HEK293 (cell line): ENCODE measurements at regions not wholly inside any gene's neighbourhood (a gene's known extent, or its start where the extent isn't known, plus 50 kb on each side); places are given as distances from the start of the nearest gene placed in this dataset.

Experiments
- CTCF ChIA-PET: fragments of 350-600 bp; formaldehyde crosslinking; extraction: SDS; loops from one replicate; lab custom pipeline; 2021; ENCODE audit warnings: antibody characterized with exemption; lab: Yijun Ruan, JAX
- POLR2A ChIA-PET: fragments of 300-600 bp; formaldehyde crosslinking; extraction: SDS; loops from one replicate; lab custom pipeline; 2020; ENCODE audit warnings: antibody characterized with exemption, inconsistent platforms; lab: Yijun Ruan, JAX
- H3K27ac ChIP-seq: fragments of 200-500 bp; sonication (Bioruptor generic); 2 replicates; pipeline ENCODE4 v1.5.1; 2014; ENCODE audit warnings: low read depth, low read length, control low read depth, inconsistent platforms; ENCODE audit errors: extremely low read depth
- H3K36me3 ChIP-seq, 2 experiments: fragments of 200-500 bp in 1 of 2; sonication (Bioruptor generic) in 1 of 2; 1 replicate in 1 of 2; 2 replicates in 1 of 2; pipeline ENCODE4 v1.5.1; 2014 to 2017; ENCODE audit warnings: inconsistent platforms in 2 of 2, low read length in 2 of 2; ENCODE audit not compliant: control insufficient read depth in 2 of 2, insufficient read depth in 1 of 2
- H3K4me1 ChIP-seq: fragments of 200-500 bp; sonication (Bioruptor generic); 2 replicates; pipeline ENCODE4 v1.5.1; 2014; ENCODE audit warnings: mild to moderate bottlenecking, low read length, inconsistent platforms; ENCODE audit not compliant: control insufficient read depth, insufficient read depth
- H3K4me3 ChIP-seq: 2 replicates; pipeline ENCODE4 v1.5.1; 2011; ENCODE audit warnings: low read depth, mild to moderate bottlenecking, control low read depth, low read length, moderate library complexity
- H3K9me3 ChIP-seq: fragments of 200-500 bp; sonication (Bioruptor generic); 2 replicates; pipeline ENCODE4 v1.5.1; 2014; ENCODE audit warnings: low read depth, low read length, inconsistent platforms; ENCODE audit not compliant: control insufficient read depth, insufficient read depth
- BCL11A ChIP-seq: fragments of 450-650 bp; formaldehyde crosslinking; IDR thresholded peaks from 2 replicates; pipeline ENCODE4 v1.5.1; 2016; ENCODE audit warnings: low read depth, missing biosample characterization, missing genetic modification characterization
- PBX3 ChIP-seq: sonication (generic); formaldehyde crosslinking; IDR thresholded peaks from 2 replicates; pipeline ENCODE4 v1.8.1; 2022; ENCODE audit warnings: mild to moderate bottlenecking, moderate library complexity, missing genetic modification reagents
- PRDM10 ChIP-seq: fragments of 450-650 bp; formaldehyde crosslinking; IDR thresholded peaks from 2 replicates; pipeline ENCODE4 v1.5.1; 2016; ENCODE audit warnings: missing biosample characterization, missing genetic modification characterization
- SCRT2 ChIP-seq: fragments of 450-650 bp; formaldehyde crosslinking; IDR thresholded peaks from 2 replicates; pipeline ENCODE4 v1.5.1; 2016; ENCODE audit warnings: missing biosample characterization, missing genetic modification characterization
- TCF7L2 ChIP-seq: IDR thresholded peaks from 2 replicates; pipeline ENCODE4 v1.6.1; 2011; ENCODE audit warnings: low read depth, mild to moderate bottlenecking, inconsistent platforms, low read length, moderate library complexity, borderline replicate concordance
- TRIM28 ChIP-seq: IDR thresholded peaks from 2 replicates; pipeline ENCODE4 v1.6.1; 2011; ENCODE audit warnings: low read length, control low read depth, borderline replicate concordance
- ZBTB10 ChIP-seq: fragments of 450-650 bp; formaldehyde crosslinking; IDR thresholded peaks from 2 replicates; pipeline ENCODE4 v1.5.1; 2016; ENCODE audit warnings: missing biosample characterization, missing genetic modification characterization
- ZBTB8A ChIP-seq: fragments of 450-650 bp; formaldehyde crosslinking; IDR thresholded peaks from 2 replicates; pipeline ENCODE4 v1.5.1; 2016; ENCODE audit warnings: missing biosample characterization, missing genetic modification characterization
- ZNF23 ChIP-seq: fragments of 450-650 bp; formaldehyde crosslinking; IDR thresholded peaks from 2 replicates; pipeline ENCODE4 v1.5.1; 2016; ENCODE audit warnings: missing biosample characterization, missing genetic modification characterization, borderline replicate concordance
- ZNF391 ChIP-seq: fragments of 450-650 bp; formaldehyde crosslinking; IDR thresholded peaks from 2 replicates; pipeline ENCODE4 v1.5.1; 2016; ENCODE audit warnings: low read depth, missing biosample characterization, missing genetic modification characterization, borderline replicate concordance
- ZNF449 ChIP-seq: fragments of 450-650 bp; formaldehyde crosslinking; IDR thresholded peaks from 2 replicates; pipeline ENCODE4 v1.5.1; 2017; ENCODE audit warnings: missing biosample characterization, mild to moderate bottlenecking, missing genetic modification characterization, moderate library complexity
- ZNF513 ChIP-seq: fragments of 450-650 bp; IDR thresholded peaks from 2 replicates; pipeline ENCODE4 v1.5.1; 2018; ENCODE audit warnings: missing biosample characterization, missing genetic modification characterization
- ZNF529 ChIP-seq: fragments of 450-650 bp; formaldehyde crosslinking; IDR thresholded peaks from 2 replicates; pipeline ENCODE4 v1.5.1; 2017; ENCODE audit warnings: missing genetic modification characterization, missing biosample characterization; ENCODE audit not compliant: insufficient replicate concordance
- ZNF555 ChIP-seq: fragments of 450-650 bp; formaldehyde crosslinking; conservative IDR thresholded peaks from 2 replicates; pipeline ENCODE4 v1.5.1; 2017; ENCODE audit warnings: missing biosample characterization, mild to moderate bottlenecking, missing genetic modification characterization, inconsistent platforms
- ZNF792 ChIP-seq: fragments of 450-650 bp; formaldehyde crosslinking; IDR thresholded peaks from 2 replicates; pipeline ENCODE4 v1.5.1; 2016; ENCODE audit warnings: missing biosample characterization, missing genetic modification characterization

- ChIA-PET CTCF (no interaction called here), POLR2A (no interaction called here)
- H3K9me3 ChIP-seq = no peaks in the 10 kb centered on the region
- H3K4me3 ChIP-seq = no peak overlapping the region
- no peak overlapping the region for H3K27ac ChIP-seq
- H3K36me3 ChIP-seq = no peaks in the 10 kb centered on the region
- no peaks in the 10 kb centered on the region for H3K4me1 ChIP-seq
- TF ChIP-seq PBX3 (CRISPR knock-in tag) (no peak), ZNF529 (tag by site-specific recombination) (no peak), ZNF391 (no peak)
Measured at GRCh38 chr6:88365230-88365629, 199.1 kb upstream of the CNR1 start.

- TF ChIP-seq ZNF792 (no peak), BCL11A (no peak)
- no peaks in the 10 kb centered on the region for H3K4me1 ChIP-seq
- CTCF ChIA-PET = no interaction called here
- H3K36me3 ChIP-seq = no peaks in the 10 kb centered on the region
- no peaks in the 10 kb centered on the region for H3K9me3 ChIP-seq
- POLR2A ChIA-PET = no interaction called here
- H3K27ac ChIP-seq = no peak overlapping the region
- H3K4me3 ChIP-seq = no peak overlapping the region
Measured at GRCh38 chr6:88361754-88362153, 195.6 kb upstream of the CNR1 start.

- no peak overlapping the region for H3K4me3 ChIP-seq
- no peak for TF ChIP-seq TCF7L2
- TF ChIP-seq ZBTB10 (tag by site-specific recombination) = no peak
- no peak for TF ChIP-seq TRIM28
- no peak for TF ChIP-seq ZNF529 (tag by site-specific recombination)
- no peak for TF ChIP-seq ZBTB8A (tag by site-specific recombination)
- TF ChIP-seq ZNF449 (tag by site-specific recombination) = no peak
- TF ChIP-seq ZNF555 (tag by site-specific recombination) = no peak
- TF ChIP-seq SCRT2 = no peak
- no peak for TF ChIP-seq ZNF792
- TF ChIP-seq ZNF23 = no peak
- TF ChIP-seq ZNF513 (tag by site-specific recombination) = no peak
- no peak for TF ChIP-seq PRDM10
- TF ChIP-seq, all 188 proteins: peak for 0
- Histone ChIP-seq H3K36me3 (no peaks in the 10 kb centered on the region), H3K9me3 (no peaks in the 10 kb centered on the region), H3K4me1 (no peaks in the 10 kb centered on the region), H3K27ac (no peak overlapping the region)
- ChIA-PET POLR2A (no interaction called here), CTCF (no interaction called here)
Measured at GRCh38 chr6:88361298-88361697, 195.2 kb upstream of the CNR1 start.
